PC-9 (cell line): ENCODE measurements at regions not wholly inside any gene's neighbourhood (a gene's known extent, or its start where the extent isn't known, plus 50 kb on each side); places are given as distances from the start of the nearest gene placed in this dataset.

Source experiments
- EZH2 ChIP-seq: fragments of 200-600 bp; sonication (generic); IDR thresholded peaks from 2 replicates; pipeline ENCODE4 v1.8.0; 2017; ENCODE audit warnings: antibody characterized with exemption, low read depth
- TF ChIP-seq, protein P1 (sequence below): fragments of 200-600 bp; sonication (generic); conservative IDR thresholded peaks from 2 replicates; pipeline ENCODE4 v1.6.1; 2017; ENCODE audit warnings: mixed run types, antibody characterized with exemption, mild to moderate bottlenecking, moderate library complexity

- TF ChIP-seq, protein P1, sequence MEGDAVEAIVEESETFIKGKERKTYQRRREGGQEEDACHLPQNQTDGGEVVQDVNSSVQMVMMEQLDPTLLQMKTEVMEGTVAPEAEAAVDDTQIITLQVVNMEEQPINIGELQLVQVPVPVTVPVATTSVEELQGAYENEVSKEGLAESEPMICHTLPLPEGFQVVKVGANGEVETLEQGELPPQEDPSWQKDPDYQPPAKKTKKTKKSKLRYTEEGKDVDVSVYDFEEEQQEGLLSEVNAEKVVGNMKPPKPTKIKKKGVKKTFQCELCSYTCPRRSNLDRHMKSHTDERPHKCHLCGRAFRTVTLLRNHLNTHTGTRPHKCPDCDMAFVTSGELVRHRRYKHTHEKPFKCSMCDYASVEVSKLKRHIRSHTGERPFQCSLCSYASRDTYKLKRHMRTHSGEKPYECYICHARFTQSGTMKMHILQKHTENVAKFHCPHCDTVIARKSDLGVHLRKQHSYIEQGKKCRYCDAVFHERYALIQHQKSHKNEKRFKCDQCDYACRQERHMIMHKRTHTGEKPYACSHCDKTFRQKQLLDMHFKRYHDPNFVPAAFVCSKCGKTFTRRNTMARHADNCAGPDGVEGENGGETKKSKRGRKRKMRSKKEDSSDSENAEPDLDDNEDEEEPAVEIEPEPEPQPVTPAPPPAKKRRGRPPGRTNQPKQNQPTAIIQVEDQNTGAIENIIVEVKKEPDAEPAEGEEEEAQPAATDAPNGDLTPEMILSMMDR, result no peak
- no peak for TF ChIP-seq EZH2
Measured at GRCh38 chr20:57940868-57941522, 231.2 kb upstream of the PMEPA1 start.
